Trophoblast cell (in vitro differentiated cells and primary cell): ENCODE measurements at regions not wholly inside any gene's neighbourhood (a gene's known extent, or its start where the extent isn't known, plus 50 kb on each side); places are given as distances from the start of the nearest gene placed in this dataset.

ENCODE experiments used
- DNase-seq, 2 donors: peaks; one replicate each; pipeline ENCODE4 v3.0.0-alpha.2; 2016
- H2AFZ ChIP-seq: 2 replicates; pipeline ENCODE4 v1.6.1; 2013; ENCODE audit warnings: low read length, moderate library complexity, mild to moderate bottlenecking; ENCODE audit not compliant: insufficient read depth, poor library complexity
- H2AK5ac ChIP-seq: 2 replicates; pipeline ENCODE4 v1.6.1; 2013; ENCODE audit warnings: mild to moderate bottlenecking, low read length
- H2BK120ac ChIP-seq: 2 replicates; pipeline ENCODE4 v1.6.1; 2013; ENCODE audit warnings: low read length, mild to moderate bottlenecking, moderate library complexity; ENCODE audit not compliant: insufficient read depth, poor library complexity
- H2BK12ac ChIP-seq: 2 replicates; pipeline ENCODE4 v1.6.1; 2013; ENCODE audit warnings: mild to moderate bottlenecking, low read length, moderate library complexity
- H2BK5ac ChIP-seq: 2 replicates; pipeline ENCODE4 v1.6.1; 2013; ENCODE audit warnings: low read length, low read depth, moderate library complexity, mild to moderate bottlenecking; ENCODE audit not compliant: poor library complexity
- H3K14ac ChIP-seq: 2 replicates; pipeline ENCODE4 v1.6.1; 2013; ENCODE audit warnings: mild to moderate bottlenecking, low read length
- H3K18ac ChIP-seq: 2 replicates; pipeline ENCODE4 v1.6.1; 2013; ENCODE audit warnings: mild to moderate bottlenecking, low read length
- H3K23ac ChIP-seq: 2 replicates; pipeline ENCODE4 v1.6.1; 2013; ENCODE audit warnings: low read length
- H3K27ac ChIP-seq: 2 replicates; pipeline ENCODE4 v1.5.1; 2013; ENCODE audit warnings: low read depth, mild to moderate bottlenecking, inconsistent platforms, low read length, moderate library complexity
- H3K27me3 ChIP-seq: 2 replicates; pipeline ENCODE4 v1.6.1; 2013; ENCODE audit warnings: inconsistent platforms, mild to moderate bottlenecking, low read length, moderate library complexity; ENCODE audit not compliant: insufficient read depth
- H3K36me3 ChIP-seq, 2 experiments: 1 replicate in 1 of 2; 2 replicates in 1 of 2; pipeline ENCODE4 v1.6.1; 2013; ENCODE audit warnings: low read length in 2 of 2, mild to moderate bottlenecking in 2 of 2, moderate library complexity in 1 of 2; ENCODE audit not compliant: insufficient read depth in 2 of 2, control insufficient read depth in 1 of 2
- H3K4ac ChIP-seq: 2 replicates; pipeline ENCODE4 v1.6.1; 2013; ENCODE audit warnings: low read depth, mild to moderate bottlenecking, low read length, moderate library complexity
- H3K4me1 ChIP-seq, 2 experiments: 1 replicate in 1 of 2; 2 replicates in 1 of 2; pipeline ENCODE4 v1.6.1; 2013; ENCODE audit warnings: low read length in 2 of 2, mild to moderate bottlenecking in 2 of 2, moderate library complexity in 1 of 2; ENCODE audit not compliant: insufficient read depth in 2 of 2, control insufficient read depth in 1 of 2
- H3K4me2 ChIP-seq: 2 replicates; pipeline ENCODE4 v1.6.1; 2013; ENCODE audit warnings: inconsistent platforms, mild to moderate bottlenecking, low read length, moderate library complexity
- H3K4me3 ChIP-seq: 2 replicates; pipeline ENCODE4 v1.5.1; 2013; ENCODE audit warnings: mild to moderate bottlenecking, low read depth, low read length, inconsistent platforms
- H3K79me1 ChIP-seq: one replicate; pipeline ENCODE4 v1.6.1; 2013; ENCODE audit warnings: low read length
- H3K79me2 ChIP-seq: 2 replicates; pipeline ENCODE4 v1.6.1; 2013; ENCODE audit warnings: low read length, mild to moderate bottlenecking; ENCODE audit not compliant: control insufficient read depth, insufficient read depth, poor library complexity
- H3K9ac ChIP-seq: 2 replicates; pipeline ENCODE4 v1.6.1; 2013; ENCODE audit warnings: mild to moderate bottlenecking, low read length
- H3K9me3 ChIP-seq: 2 replicates; pipeline ENCODE4 v1.6.1; 2013; ENCODE audit warnings: low read depth, mild to moderate bottlenecking, control low read depth, inconsistent platforms, low read length; ENCODE audit not compliant: insufficient read depth
- H4K12ac ChIP-seq: 2 replicates; pipeline ENCODE4 v1.6.1; 2013; ENCODE audit warnings: low read depth, mild to moderate bottlenecking, low read length, moderate library complexity
- H4K8ac ChIP-seq: 2 replicates; pipeline ENCODE4 v1.6.1; 2013; ENCODE audit warnings: low read depth, mild to moderate bottlenecking, low read length, moderate library complexity
- H4K91ac ChIP-seq: one replicate; pipeline ENCODE4 v1.6.1; 2013; ENCODE audit warnings: low read depth, mild to moderate bottlenecking, low read length, moderate library complexity
- WGBS: extraction: QIAGEN DNeasy Blood & Tissue Kit; methylation state at CpG from one replicate; pipeline ENCODE4 v1.1.7; 2013; ENCODE audit warnings: missing lambda C conversion rate; ENCODE audit not compliant: insufficient read length, insufficient coverage; ENCODE audit errors: extremely low coverage; 5-methylcytosine and 5-hydroxymethylcytosine counted together

DNA sequence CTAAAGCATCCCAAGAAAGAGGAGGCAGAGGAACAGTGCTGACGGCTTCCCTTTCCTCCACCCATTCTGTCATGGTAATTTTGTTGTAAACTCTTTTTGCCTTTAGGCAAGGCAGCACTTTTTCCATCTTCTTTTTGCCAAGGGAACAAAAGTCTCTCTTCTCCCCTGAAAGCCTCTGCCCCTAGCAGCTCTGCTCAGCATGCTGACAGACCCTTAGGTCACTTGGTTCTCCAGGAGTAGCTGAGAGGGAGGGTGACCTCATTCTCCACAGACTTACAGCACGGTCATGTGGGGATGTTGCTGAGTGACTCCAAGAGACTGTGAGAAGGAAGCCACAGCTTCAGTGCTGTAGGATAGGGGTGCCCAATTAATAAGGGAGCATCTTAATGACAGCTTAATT, 81.1 kb upstream of the RALGAPA2 start:
- Histone ChIP-seq H3K9ac (no peak overlapping the region), H2BK120ac (no peak overlapping the region), H3K23ac (no peak overlapping the region), H2BK5ac (no peak overlapping the region), H3K4ac (no peak overlapping the region), H4K91ac (no peak overlapping the region), H2BK12ac (no peak overlapping the region), H3K36me3 (no peaks in the 10 kb centered on the region), H3K4me2 (no peak overlapping the region), H3K79me1 (no peaks in the 10 kb centered on the region), H4K8ac (no peak overlapping the region), H3K27me3 (no peaks in the 10 kb centered on the region), H3K79me2 (no peaks in the 10 kb centered on the region), H3K14ac (no peak overlapping the region), H3K4me1 (peaks cover 0 to 2% of the 10 kb centered on the region in 2 experiments), H2AFZ (no peak overlapping the region), H3K27ac (no peak overlapping the region), H3K4me3 (no peak overlapping the region), H4K12ac (no peak overlapping the region), H2AK5ac (no peak overlapping the region), H3K9me3 (no peaks in the 10 kb centered on the region), H3K18ac (no peak overlapping the region)
- no CpG with 5 or more reads among the region's 2 CpGs for WGBS
- DNase-seq = no peak

DNA sequence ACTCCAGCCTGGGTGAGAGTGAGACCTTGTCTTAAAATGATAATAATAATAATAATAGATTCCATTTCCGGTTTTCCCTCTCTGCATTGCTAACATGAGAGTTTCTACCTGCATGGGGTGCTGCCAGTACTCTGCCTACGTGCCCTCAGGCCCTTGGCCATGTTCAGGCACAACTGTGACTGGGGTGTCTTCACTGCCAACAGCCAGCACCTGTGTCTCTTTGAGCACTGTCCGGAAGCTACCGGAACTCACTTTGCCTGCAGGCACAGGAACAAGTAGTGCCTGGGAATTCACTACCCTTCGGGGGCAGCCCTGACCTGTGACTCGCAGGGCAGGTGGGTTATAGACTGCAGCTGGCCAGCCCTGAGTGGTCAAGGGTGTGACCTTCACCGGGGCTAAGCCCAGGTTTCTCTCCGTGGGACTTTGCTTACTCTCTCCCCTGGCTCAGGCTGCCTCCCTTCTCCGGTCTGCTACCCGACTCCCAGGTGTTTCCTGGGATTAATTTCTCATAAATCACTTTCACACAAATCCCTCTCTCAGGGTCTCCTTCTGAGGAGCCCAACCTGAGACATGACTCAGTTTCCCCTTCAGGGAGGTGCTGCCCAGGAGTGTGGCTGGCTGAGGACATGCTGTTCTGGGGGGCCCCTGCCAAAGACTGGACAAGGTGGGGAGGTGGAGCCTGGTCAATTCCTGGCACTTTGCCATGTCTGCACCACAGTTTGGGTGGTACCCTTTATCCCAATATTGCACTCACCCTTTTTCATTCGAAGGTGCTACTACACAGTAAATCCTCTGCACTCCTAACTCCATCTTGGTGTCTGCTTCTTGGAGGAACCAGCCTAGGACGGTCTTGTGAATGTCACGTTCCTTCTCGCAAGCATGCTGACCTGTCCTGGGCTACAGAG, 79.5 kb upstream of the RALGAPA2 start:
- Histone ChIP-seq H3K27ac (no peak overlapping the region), H2BK120ac (no peak overlapping the region), H3K79me2 (no peaks in the 10 kb centered on the region), H3K27me3 (no peaks in the 10 kb centered on the region), H3K9ac (no peak overlapping the region), H3K4ac (no peak overlapping the region), H2AK5ac (no peak overlapping the region), H2BK12ac (no peak overlapping the region), H4K12ac (no peak overlapping the region), H3K18ac (no peak overlapping the region), H3K4me3 (no peak overlapping the region), H2BK5ac (no peak overlapping the region), H3K14ac (no peak overlapping the region), H2AFZ (no peak overlapping the region), H3K23ac (no peak overlapping the region), H4K91ac (no peak overlapping the region), H3K4me2 (no peak overlapping the region), H3K4me1 (peaks cover 0 to 2% of the 10 kb centered on the region in 2 experiments), H3K36me3 (no peaks in the 10 kb centered on the region), H3K79me1 (no peaks in the 10 kb centered on the region), H3K9me3 (peaks cover 2% of the 10 kb centered on the region), H4K8ac (no peak overlapping the region)
- DNase-seq = no peak
- WGBS = no CpG with 5 or more reads among the region's 14 CpGs

GRCh38 chr20:20788308-20788707, 75.9 kb upstream of the RALGAPA2 start:
- Histone ChIP-seq H3K9ac (no peak overlapping the region), H4K12ac (no peak overlapping the region), H3K14ac (no peak overlapping the region), H3K79me2 (no peaks in the 10 kb centered on the region), H2BK120ac (no peak overlapping the region), H3K27me3 (no peaks in the 10 kb centered on the region), H4K8ac (no peak overlapping the region), H3K36me3 (no peaks in the 10 kb centered on the region), H4K91ac (no peak overlapping the region), H3K4me1 (peaks cover 0 to 2% of the 10 kb centered on the region in 2 experiments), H3K27ac (no peak overlapping the region), H2BK12ac (no peak overlapping the region), H3K23ac (no peak overlapping the region), H3K4me2 (no peak overlapping the region), H2BK5ac (no peak overlapping the region), H2AK5ac (no peak overlapping the region), H3K4ac (no peak overlapping the region), H3K79me1 (no peaks in the 10 kb centered on the region), H2AFZ (no peak overlapping the region), H3K9me3 (peaks cover 2% of the 10 kb centered on the region), H3K4me3 (no peak overlapping the region), H3K18ac (no peak overlapping the region)
- DNase-seq = no peak
- WGBS = no CpG with 5 or more reads among the region's 4 CpGs

- Histone ChIP-seq H2BK120ac (no peak overlapping the region), H4K8ac (no peak overlapping the region), H4K91ac (no peak overlapping the region), H2AFZ (no peak overlapping the region), H3K27ac (no peak overlapping the region), H3K18ac (no peak overlapping the region), H2AK5ac (no peak overlapping the region), H3K9ac (no peak overlapping the region), H3K23ac (no peak overlapping the region), H3K14ac (no peak overlapping the region), H3K4me2 (no peak overlapping the region), H3K4me1 (no peaks in the 10 kb centered on the region), H3K4me3 (no peak overlapping the region), H3K27me3 (no peaks in the 10 kb centered on the region), H3K36me3 (no peaks in the 10 kb centered on the region), H2BK12ac (no peak overlapping the region), H2BK5ac (no peak overlapping the region), H3K4ac (no peak overlapping the region), H3K9me3 (peaks cover 2% of the 10 kb centered on the region), H3K79me1 (no peaks in the 10 kb centered on the region), H4K12ac (no peak overlapping the region), H3K79me2 (no peaks in the 10 kb centered on the region)
- no CpG with 5 or more reads among the region's 2 CpGs for WGBS
- DNase-seq = peak in 1 of 2 donors; percentile 2
Measured at GRCh38 chr20:20786428-20786827, 74.0 kb upstream of the RALGAPA2 start.
